ENCODE measurements at regions not wholly inside any gene's neighbourhood (a gene's known extent, or its start where the extent isn't known, plus 50 kb on each side); places are given as distances from the start of the nearest gene placed in this dataset.

GRCh38 chr2:42970151-42970550 is 177.8 kb upstream of the HAAO start:
- peaks cover 0 to 9% of the 10 kb centered on the region in 2 donors for H3K9me3 ChIP-seq (ENCODE audit: control insufficient read depth in 2 of 2, insufficient read depth in 1 of 2, low read length in 1 of 2)
- no peak overlapping the region for H3K4me3 ChIP-seq (ENCODE audit: low read length in 2 of 2)
- H3K27me3 ChIP-seq (ENCODE audit: control insufficient read depth in 2 of 2, insufficient read depth in 1 of 2, low read length in 1 of 2) = no peaks in the 10 kb centered on the region
- 98% methylated on average over 3 of the region's 3 CpGs for WGBS
- no peak overlapping the region for H3K27ac ChIP-seq (ENCODE audit: low read depth in 1 of 2, low read length in 1 of 2)
- no peak for DNase-seq (ENCODE audit: low read depth in 6 of 9, low spot score in 9 of 9)
- H3K36me3 ChIP-seq (ENCODE audit: control insufficient read depth in 2 of 2, insufficient read depth in 2 of 2, low read length in 1 of 2) = no peaks in the 10 kb centered on the region
- H3K4me1 ChIP-seq (ENCODE audit: control insufficient read depth in 2 of 2, insufficient read depth in 2 of 2, low read length in 2 of 2) = peaks cover 6 to 67% of the 10 kb centered on the region in 2 donors

GRCh38 chr2:42969231-42970150 is 177.1 kb upstream of the HAAO start:
- Histone ChIP-seq H3K36me3 (ENCODE audit: control insufficient read depth in 2 of 2, insufficient read depth in 2 of 2, low read length in 1 of 2) (no peaks in the 10 kb centered on the region), H3K9me3 (ENCODE audit: control insufficient read depth in 2 of 2, insufficient read depth in 1 of 2, low read length in 1 of 2) (peaks cover 0 to 9% of the 10 kb centered on the region in 2 donors), H3K4me1 (ENCODE audit: control insufficient read depth in 2 of 2, insufficient read depth in 2 of 2, low read length in 2 of 2) (peaks cover 13 to 67% of the 10 kb centered on the region in 2 donors), H3K27me3 (ENCODE audit: control insufficient read depth in 2 of 2, insufficient read depth in 1 of 2, low read length in 1 of 2) (no peaks in the 10 kb centered on the region), H3K4me3 (ENCODE audit: low read length in 2 of 2) (no peak overlapping the region), H3K27ac (ENCODE audit: low read depth in 1 of 2, low read length in 1 of 2) (no peak overlapping the region)
- 87% methylated on average over 12 of the region's 12 CpGs for WGBS
- DNase-seq (ENCODE audit: low read depth in 6 of 9, low spot score in 9 of 9) = no peak

GRCh38 chr2:42967959-42968674 is 175.7 kb upstream of the HAAO start:
- H3K9me3 ChIP-seq (ENCODE audit: control insufficient read depth in 2 of 2, insufficient read depth in 1 of 2, low read length in 1 of 2) = peaks cover 0 to 11% of the 10 kb centered on the region in 2 donors
- H3K4me1 ChIP-seq (ENCODE audit: control insufficient read depth in 2 of 2, insufficient read depth in 2 of 2, low read length in 2 of 2) = peaks cover 21 to 71% of the 10 kb centered on the region in 2 donors
- peak overlapping the region in 1 of 2 donors; percentile 62 for H3K27ac ChIP-seq (ENCODE audit: low read depth in 1 of 2, low read length in 1 of 2)
- no peaks in the 10 kb centered on the region for H3K36me3 ChIP-seq (ENCODE audit: control insufficient read depth in 2 of 2, insufficient read depth in 2 of 2, low read length in 1 of 2)
- no peaks in the 10 kb centered on the region for H3K27me3 ChIP-seq (ENCODE audit: control insufficient read depth in 2 of 2, insufficient read depth in 1 of 2, low read length in 1 of 2)
- no peak overlapping the region for H3K4me3 ChIP-seq (ENCODE audit: low read length in 2 of 2)
- DNase-seq (ENCODE audit: low read depth in 6 of 9, low spot score in 9 of 9) = peak in 1 of 9 donors; percentile 57
- WGBS = 52% methylated on average over 15 of the region's 15 CpGs

DNA sequence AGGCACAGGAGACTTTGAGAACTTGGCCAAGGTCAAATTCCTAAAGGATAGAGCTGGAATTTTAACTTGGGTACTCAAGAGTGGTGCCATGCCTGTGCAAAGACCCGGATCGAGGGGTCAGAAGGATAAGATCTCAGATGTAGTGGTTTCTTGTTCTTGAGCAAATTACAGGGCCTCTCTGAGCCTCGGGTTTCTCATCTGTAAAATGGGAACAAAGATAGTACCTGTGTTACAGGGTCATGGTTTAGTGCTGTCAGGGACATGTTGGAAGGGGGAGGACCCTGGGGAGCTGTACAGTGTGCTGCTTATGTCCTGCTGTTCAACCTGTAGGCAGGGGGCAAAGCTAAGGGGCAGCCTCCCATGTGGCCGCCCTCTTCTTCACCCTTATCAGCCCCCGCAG is 173.5 kb upstream of the HAAO start:
- Histone ChIP-seq H3K4me3 (ENCODE audit: low read length in 2 of 2) (no peak overlapping the region), H3K9me3 (ENCODE audit: control insufficient read depth in 2 of 2, insufficient read depth in 1 of 2, low read length in 1 of 2) (peaks cover 0 to 4% of the 10 kb centered on the region in 2 donors), H3K4me1 (ENCODE audit: control insufficient read depth in 2 of 2, insufficient read depth in 2 of 2, low read length in 2 of 2) (peaks cover 40 to 81% of the 10 kb centered on the region in 2 donors), H3K36me3 (ENCODE audit: control insufficient read depth in 2 of 2, insufficient read depth in 2 of 2, low read length in 1 of 2) (no peaks in the 10 kb centered on the region), H3K27ac (ENCODE audit: low read depth in 1 of 2, low read length in 1 of 2) (no peak overlapping the region), H3K27me3 (ENCODE audit: control insufficient read depth in 2 of 2, insufficient read depth in 1 of 2, low read length in 1 of 2) (no peaks in the 10 kb centered on the region)
- no peak for DNase-seq (ENCODE audit: low read depth in 6 of 9, low spot score in 9 of 9)
- WGBS = 98% methylated on average over 5 of the region's 5 CpGs

GRCh38 chr2:42965196-42965595 is 172.8 kb upstream of the HAAO start:
- peaks cover 46 to 84% of the 10 kb centered on the region in 2 donors for H3K4me1 ChIP-seq (ENCODE audit: control insufficient read depth in 2 of 2, insufficient read depth in 2 of 2, low read length in 2 of 2)
- H3K4me3 ChIP-seq (ENCODE audit: low read length in 2 of 2) = no peak overlapping the region
- WGBS = 98% methylated on average over 4 of the region's 4 CpGs
- no peaks in the 10 kb centered on the region for H3K36me3 ChIP-seq (ENCODE audit: control insufficient read depth in 2 of 2, insufficient read depth in 2 of 2, low read length in 1 of 2)
- peaks cover 0 to 4% of the 10 kb centered on the region in 2 donors for H3K9me3 ChIP-seq (ENCODE audit: control insufficient read depth in 2 of 2, insufficient read depth in 1 of 2, low read length in 1 of 2)
- no peak for DNase-seq (ENCODE audit: low read depth in 6 of 9, low spot score in 9 of 9)
- peak overlapping the region in 1 of 2 donors; percentile 74 for H3K27ac ChIP-seq (ENCODE audit: low read depth in 1 of 2, low read length in 1 of 2)
- H3K27me3 ChIP-seq (ENCODE audit: control insufficient read depth in 2 of 2, insufficient read depth in 1 of 2, low read length in 1 of 2) = no peaks in the 10 kb centered on the region

DNA sequence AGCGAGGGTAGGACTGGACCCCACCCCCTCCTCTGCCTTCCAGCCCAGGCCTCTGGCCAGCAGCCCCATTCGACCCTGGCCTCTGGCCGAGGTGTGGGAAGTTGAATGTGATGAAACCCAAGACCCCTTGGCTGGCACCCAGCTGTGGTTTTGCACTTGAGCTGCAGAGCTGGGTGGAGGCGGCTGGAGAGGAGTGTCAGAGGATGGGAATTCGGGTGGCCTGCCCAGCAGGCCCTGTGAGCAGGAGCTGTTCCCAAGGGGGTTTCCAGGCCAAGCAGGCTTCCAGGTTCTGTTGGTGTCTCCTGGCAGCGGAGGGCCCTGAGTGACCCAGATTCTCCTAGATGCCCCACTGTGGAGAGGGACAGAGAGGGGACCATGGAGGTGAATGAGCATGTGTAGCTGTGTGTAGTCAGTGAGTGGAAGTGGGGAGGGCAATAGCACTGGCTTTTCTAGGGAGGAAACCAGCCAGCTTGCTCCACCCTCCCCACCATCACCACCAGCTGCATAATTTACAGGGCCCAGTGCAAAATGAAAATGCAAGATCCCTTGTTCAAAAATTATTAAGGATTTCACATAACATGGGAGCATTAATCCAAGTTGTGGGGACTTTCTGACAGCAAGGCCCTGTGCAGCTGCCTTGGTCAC is 172.2 kb upstream of the HAAO start:
- WGBS = 49% methylated on average over 6 of the region's 6 CpGs
- Histone ChIP-seq H3K27me3 (ENCODE audit: control insufficient read depth in 2 of 2, insufficient read depth in 1 of 2, low read length in 1 of 2) (no peaks in the 10 kb centered on the region), H3K4me3 (ENCODE audit: low read length in 2 of 2) (no peak overlapping the region), H3K27ac (ENCODE audit: low read depth in 1 of 2, low read length in 1 of 2) (peak overlapping the region; percentile 57 to 74), H3K4me1 (ENCODE audit: control insufficient read depth in 2 of 2, insufficient read depth in 2 of 2, low read length in 2 of 2) (peaks cover 51 to 87% of the 10 kb centered on the region in 2 donors), H3K9me3 (ENCODE audit: control insufficient read depth in 2 of 2, insufficient read depth in 1 of 2, low read length in 1 of 2) (peaks cover 0 to 4% of the 10 kb centered on the region in 2 donors), H3K36me3 (ENCODE audit: control insufficient read depth in 2 of 2, insufficient read depth in 2 of 2, low read length in 1 of 2) (no peaks in the 10 kb centered on the region)
- DNase-seq (ENCODE audit: low read depth in 6 of 9, low spot score in 9 of 9) = peak in 2 of 9 donors; percentile 52 to 68

DNA sequence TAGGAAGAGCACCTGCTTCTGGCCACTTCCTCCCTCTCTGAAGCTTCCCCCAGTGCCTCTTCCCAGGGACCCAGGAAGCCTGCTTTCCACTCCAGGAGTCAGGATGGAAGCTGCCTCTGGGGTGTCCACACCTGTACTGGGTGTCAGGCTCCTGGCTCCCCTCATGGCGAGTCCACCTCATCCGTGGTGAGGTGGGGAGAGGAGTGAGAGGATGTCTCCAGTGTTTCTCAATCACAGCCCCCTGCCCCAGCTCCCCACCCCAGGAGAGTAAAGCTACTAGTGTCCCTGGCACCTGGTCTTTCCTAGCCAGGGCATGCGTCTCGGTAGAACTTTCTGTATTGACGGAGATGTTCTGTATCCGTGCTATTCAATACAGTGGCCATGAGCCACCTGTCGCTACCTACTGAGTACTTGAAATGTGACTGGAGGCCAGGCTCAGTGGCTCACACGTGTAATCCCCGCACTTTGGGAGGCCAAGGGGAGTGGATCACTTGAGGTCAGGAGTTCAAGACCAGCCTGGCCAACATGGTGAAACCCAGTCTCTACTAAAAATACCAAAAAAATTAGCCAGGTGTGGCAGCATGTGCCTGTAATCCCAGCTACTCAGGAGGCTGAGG is 171.2 kb upstream of the HAAO start:
- peaks cover 0 to 4% of the 10 kb centered on the region in 2 donors for H3K9me3 ChIP-seq (ENCODE audit: control insufficient read depth in 2 of 2, insufficient read depth in 1 of 2, low read length in 1 of 2)
- no peak overlapping the region for H3K4me3 ChIP-seq (ENCODE audit: low read length in 2 of 2)
- H3K36me3 ChIP-seq (ENCODE audit: control insufficient read depth in 2 of 2, insufficient read depth in 2 of 2, low read length in 1 of 2) = no peaks in the 10 kb centered on the region
- no peak for DNase-seq (ENCODE audit: low read depth in 6 of 9, low spot score in 9 of 9)
- H3K27ac ChIP-seq (ENCODE audit: low read depth in 1 of 2, low read length in 1 of 2) = peak overlapping the region; percentile 6 to 84
- 88% methylated on average over 9 of the region's 9 CpGs for WGBS
- peaks cover 53 to 88% of the 10 kb centered on the region in 2 donors for H3K4me1 ChIP-seq (ENCODE audit: control insufficient read depth in 2 of 2, insufficient read depth in 2 of 2, low read length in 2 of 2)
- H3K27me3 ChIP-seq (ENCODE audit: control insufficient read depth in 2 of 2, insufficient read depth in 1 of 2, low read length in 1 of 2) = no peaks in the 10 kb centered on the region

GRCh38 chr2:42962508-42962953 is 170.1 kb upstream of the HAAO start:
- Histone ChIP-seq H3K36me3 (ENCODE audit: control insufficient read depth in 2 of 2, insufficient read depth in 2 of 2, low read length in 1 of 2) (no peaks in the 10 kb centered on the region), H3K27ac (ENCODE audit: low read depth in 1 of 2, low read length in 1 of 2) (peak overlapping the region; percentile 80 to 84), H3K4me1 (ENCODE audit: control insufficient read depth in 2 of 2, insufficient read depth in 2 of 2, low read length in 2 of 2) (peaks cover 47 to 88% of the 10 kb centered on the region in 2 donors), H3K4me3 (ENCODE audit: low read length in 2 of 2) (no peak overlapping the region), H3K9me3 (ENCODE audit: control insufficient read depth in 2 of 2, insufficient read depth in 1 of 2, low read length in 1 of 2) (peaks cover 0 to 4% of the 10 kb centered on the region in 2 donors), H3K27me3 (ENCODE audit: control insufficient read depth in 2 of 2, insufficient read depth in 1 of 2, low read length in 1 of 2) (no peaks in the 10 kb centered on the region)
- 1% methylated on average over 12 of the region's 12 CpGs for WGBS
- DNase-seq (ENCODE audit: low read depth in 6 of 9, low spot score in 9 of 9) = peak in 2 of 9 donors; percentile 62 to 80

All from thymus (tissue), 11 donors.